GM21423 (cell line): ENCODE measurements at regions not wholly inside any gene's neighbourhood (a gene's known extent, or its start where the extent isn't known, plus 50 kb on each side); places are given as distances from the start of the nearest gene placed in this dataset.
"Not testable (repeated sequence)": the region's sequence is repeated elsewhere in the genome, so short reads cannot be mapped to it uniquely, and the experiment has no call there.

Source experiments
- ATAC-seq: cut with Tn5 transposase; IDR thresholded peaks from one replicate; pipeline ENCODE4 v1.9.1; 2021; ENCODE audit warnings: mild to moderate bottlenecking, moderate library complexity; ENCODE audit not compliant: unreplicated experiment

- not testable (repeated sequence) for ATAC-seq
Observed at GRCh38 chr2:188036786-188037185, 254.9 kb upstream of the GULP1 start.

GRCh38 chr2:188039307-188039706 is 252.4 kb upstream of the GULP1 start:
- no peak for ATAC-seq

GRCh38 chr2:188042412-188042811 is 249.3 kb upstream of the GULP1 start:
- ATAC-seq, result no peak

- ATAC-seq, result no peak
Observed at GRCh38 chr2:188045016-188045415, 246.7 kb upstream of the GULP1 start.

DNA sequence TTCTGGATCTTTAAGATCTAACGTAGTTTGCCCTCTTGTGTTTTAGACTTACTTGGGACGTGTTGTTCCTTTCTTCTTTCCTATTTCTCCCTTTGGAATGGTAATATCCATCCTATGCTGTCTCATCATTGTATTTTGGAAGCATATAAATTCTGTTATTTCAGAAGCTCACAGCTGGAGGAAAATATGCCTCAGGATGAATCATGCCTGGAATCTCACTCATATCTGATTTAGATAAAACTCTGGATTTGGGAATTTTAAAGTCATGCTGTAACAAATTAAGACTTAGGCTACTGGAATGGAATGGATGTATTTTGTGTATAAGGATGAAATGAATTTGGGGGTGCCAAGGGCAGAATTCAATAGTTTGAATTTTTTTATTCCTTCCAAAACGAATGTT is 245.2 kb upstream of the GULP1 start:
- no peak for ATAC-seq

DNA sequence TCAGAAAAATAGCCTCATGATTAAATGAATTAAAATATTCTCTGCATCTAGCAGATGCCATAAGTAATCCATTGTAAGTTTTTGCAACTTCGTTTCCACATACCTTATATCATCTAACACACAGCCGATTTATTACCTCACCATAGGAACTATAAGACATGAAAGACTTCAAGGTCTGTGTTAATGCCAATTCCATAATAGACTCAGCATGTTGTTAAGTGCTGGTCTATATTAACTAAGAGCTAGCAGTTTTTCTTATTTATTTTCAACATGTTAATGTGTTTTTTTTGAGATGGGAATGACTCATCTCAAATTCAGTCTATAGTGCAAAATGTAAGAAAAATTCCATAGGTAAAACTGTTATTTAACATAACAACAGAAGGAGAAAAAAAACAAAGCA is 243.9 kb upstream of the GULP1 start:
- ATAC-seq, result no peak

DNA sequence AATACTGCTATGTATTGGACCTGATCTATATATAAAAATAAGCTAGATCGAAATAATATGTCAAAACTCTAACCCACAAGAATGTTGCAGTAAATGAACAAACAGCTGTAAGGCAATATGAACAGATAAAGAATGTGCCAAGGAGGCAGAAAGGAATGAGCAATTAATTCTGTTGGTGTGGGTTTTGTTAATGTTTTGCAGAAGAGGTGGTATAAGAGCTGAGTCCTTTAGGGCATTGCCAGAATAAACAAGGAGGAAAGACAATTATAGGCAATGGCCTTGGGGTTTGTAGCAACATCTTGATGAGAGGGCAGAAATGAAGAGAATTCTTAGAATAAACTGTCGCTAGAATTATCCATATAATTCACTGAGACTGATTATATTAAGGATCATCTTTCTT is 240.9 kb upstream of the GULP1 start:
- no peak for ATAC-seq

DNA sequence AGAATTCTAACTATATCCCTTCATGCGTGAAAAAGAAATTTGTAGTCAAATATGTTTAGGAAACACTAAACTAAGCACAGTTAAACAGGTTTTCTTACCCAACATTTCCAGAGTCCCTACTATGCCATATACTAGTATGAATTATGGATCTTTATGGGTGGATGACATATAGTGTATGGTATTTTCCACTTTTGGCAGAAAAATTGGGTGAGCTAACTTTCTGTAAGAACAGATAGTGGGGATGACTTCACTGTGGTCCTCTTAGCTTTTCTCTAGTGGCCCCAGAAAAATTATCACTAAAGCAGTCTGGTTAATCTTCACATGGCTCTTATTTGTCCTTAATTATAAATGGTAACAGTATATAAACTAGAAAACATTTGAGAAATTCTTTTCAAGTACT is 240.0 kb upstream of the GULP1 start:
- no peak for ATAC-seq

DNA sequence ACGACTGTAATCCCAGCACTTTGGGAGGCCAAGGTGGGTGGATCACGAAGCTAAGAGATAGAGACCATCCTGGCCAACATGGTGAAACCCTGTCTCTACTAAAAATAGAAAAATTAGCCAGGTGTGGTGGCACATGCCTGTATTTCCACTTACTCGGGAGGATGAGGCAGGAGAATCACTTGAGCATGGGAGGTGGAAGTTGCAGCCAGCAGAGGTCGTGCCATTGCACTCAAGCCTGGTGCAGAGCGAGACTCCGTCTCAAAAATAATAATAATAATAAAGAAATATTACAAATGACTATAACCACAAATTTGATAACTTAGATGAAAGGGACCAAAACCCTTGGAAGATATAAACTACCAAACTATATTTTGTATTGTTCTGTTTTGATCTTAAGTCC is 226.3 kb upstream of the GULP1 start:
- ATAC-seq, result no peak

- ATAC-seq, result no peak
Observed at GRCh38 chr2:188068093-188068492, 223.6 kb upstream of the GULP1 start.

DNA sequence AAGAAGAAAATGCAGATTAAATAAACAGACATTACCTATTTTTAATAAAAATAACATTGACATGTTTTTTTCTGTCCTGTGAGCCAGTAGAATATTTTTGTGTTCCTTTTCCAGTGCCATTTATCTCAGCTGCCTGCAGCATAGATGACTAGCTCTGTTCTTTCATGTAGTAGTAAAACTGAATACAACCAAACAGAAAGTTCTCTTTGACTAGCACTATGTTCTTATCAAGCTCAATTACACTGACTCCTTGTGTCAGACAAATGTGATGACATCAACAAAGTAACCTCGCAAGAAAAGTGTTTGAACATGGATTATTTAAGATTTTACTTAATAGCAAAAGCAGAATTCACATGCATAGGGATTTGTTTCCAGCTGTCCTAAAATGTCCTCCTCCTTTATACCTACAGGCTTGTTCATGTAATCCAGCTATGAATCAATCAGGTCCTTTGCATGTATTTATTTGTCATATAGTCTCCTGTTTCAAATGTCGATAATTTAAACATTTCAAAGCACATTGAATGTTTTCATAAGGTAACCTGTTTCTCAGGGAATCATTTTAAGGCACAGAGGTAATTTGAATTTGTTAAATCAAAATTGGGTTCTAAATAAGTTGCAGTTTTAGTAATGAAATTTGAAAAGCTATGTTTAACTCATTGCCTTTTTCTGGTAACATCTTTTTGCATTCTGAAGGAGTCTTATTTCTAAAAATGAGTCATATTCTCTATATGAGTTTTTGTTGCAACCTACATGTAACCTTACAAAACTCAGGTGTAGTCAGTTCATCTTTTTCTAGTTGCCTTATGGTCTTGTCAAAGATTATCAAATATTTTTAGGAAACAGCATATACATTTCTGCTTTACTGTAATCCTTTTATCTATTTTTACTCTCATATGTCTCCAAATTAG is 215.3 kb upstream of the GULP1 start:
- no peak for ATAC-seq

DNA sequence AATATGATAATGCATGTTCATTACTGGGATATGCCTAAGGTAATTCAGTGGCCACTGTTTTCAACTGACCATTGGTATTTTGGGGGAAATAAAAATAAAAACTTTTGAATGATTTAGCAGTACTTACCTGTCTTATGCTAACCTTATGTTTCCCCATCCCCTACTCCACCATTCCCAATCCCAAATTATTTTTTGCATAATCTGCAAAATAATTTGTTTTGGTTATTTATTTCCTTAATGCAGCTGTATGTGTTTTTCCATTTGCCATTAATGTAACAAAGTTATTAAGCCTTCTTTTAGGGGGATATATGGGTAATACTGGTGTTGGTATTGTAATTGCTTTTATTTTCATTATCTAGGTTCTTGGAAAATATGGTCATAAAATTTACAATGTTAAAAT is 213.9 kb upstream of the GULP1 start:
- ATAC-seq, result no peak

GRCh38 chr2:188078534-188078933 is 213.1 kb upstream of the GULP1 start:
- no peak for ATAC-seq

- ATAC-seq, result no peak
Observed at GRCh38 chr2:188079196-188079595, 212.5 kb upstream of the GULP1 start.

GRCh38 chr2:188085421-188085820 is 206.3 kb upstream of the GULP1 start:
- no peak for ATAC-seq

- ATAC-seq, result no peak
Observed at GRCh38 chr2:188089901-188090300, 201.8 kb upstream of the GULP1 start.

- no peak for ATAC-seq
Observed at GRCh38 chr2:188091220-188091619, 200.5 kb upstream of the GULP1 start.

DNA sequence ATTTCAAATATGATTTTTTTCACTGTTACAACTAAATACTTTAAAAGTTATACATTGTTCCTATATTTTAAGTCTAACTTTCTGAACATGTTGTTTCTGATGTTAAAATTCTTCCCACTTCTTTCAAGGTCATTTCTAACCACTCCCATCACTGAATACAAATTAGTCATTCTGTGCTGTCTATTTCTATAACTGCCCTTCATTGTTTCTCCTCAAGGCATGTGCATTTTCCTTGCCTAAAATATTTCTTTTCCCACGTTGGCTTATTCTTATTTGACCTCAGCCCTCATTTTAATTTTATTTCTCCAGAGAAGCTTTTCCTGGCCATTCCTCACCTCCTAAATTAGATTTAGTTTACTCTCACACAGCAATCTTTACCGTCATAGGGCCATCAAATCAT is 198.9 kb upstream of the GULP1 start:
- no peak for ATAC-seq

DNA sequence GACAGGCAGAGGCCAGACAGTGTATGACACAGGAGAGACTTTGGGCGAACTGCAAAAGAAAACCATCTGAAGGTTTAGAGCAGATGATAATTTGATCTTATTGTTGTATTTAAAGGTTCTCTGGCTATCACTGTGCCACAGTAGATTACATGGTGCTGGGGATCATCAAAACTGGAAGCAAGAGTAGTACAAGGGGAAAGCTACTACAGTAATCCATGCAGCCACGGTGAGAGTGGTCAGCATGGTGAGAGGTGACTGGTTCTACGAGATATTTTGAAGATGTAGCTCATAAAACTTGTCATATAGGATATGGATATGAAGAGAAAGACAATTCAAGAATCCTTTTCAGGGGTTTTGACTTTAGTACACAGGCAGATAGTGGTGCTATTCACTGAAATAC is 194.8 kb upstream of the GULP1 start:
- no peak for ATAC-seq

GRCh38 chr2:188102881-188103280 is 188.8 kb upstream of the GULP1 start:
- no peak for ATAC-seq

GRCh38 chr2:188114014-188114413 is 177.7 kb upstream of the GULP1 start:
- no peak for ATAC-seq

- ATAC-seq, result no peak
Observed at GRCh38 chr2:188117706-188118105, 174.0 kb upstream of the GULP1 start.

DNA sequence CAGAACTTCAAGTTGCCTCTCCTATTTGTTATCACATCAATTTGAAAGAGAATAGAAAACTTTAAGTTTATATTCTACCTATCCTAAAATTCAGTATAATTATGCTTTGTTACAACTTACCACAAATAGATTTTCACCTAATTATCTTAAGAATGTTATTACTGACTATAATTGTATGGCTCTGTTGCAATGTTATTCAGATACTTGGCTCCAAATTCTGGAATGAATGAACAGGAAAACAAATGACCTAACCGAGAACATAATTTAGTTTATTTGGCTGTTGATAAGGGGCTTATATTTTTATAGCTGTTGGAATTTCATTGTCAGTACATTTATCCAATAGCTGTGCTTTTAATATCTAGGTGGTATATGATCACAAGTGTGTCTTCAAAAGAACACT is 173.2 kb upstream of the GULP1 start:
- no peak for ATAC-seq
